Activated T-cell treated with anti-CD3 and anti-CD28 coated beads for 48 hours (primary cell): ENCODE measurements at regions not wholly inside any gene's neighbourhood (a gene's known extent, or its start where the extent isn't known, plus 50 kb on each side); places are given as distances from the start of the nearest gene placed in this dataset.
"Not testable (repeated sequence)": the region's sequence is repeated elsewhere in the genome, so short reads cannot be mapped to it uniquely, and the experiment has no call there.

Experiments used
- DNase-seq: peaks from one replicate; pipeline ENCODE4 v3.0.0-alpha.2; 2020; ENCODE audit warnings: low read depth

- DNase-seq: no peak
Measured at GRCh38 chr1:232131715-232132391, 498.1 kb downstream of the SIPA1L2 start.

GRCh38 chr1:232130815-232131480 is 499.0 kb downstream of the SIPA1L2 start:
- DNase-seq: no peak

GRCh38 chr1:232127190-232127589 is 500.6 kb downstream of the DISC1 start:
- DNase-seq: no peak

GRCh38 chr1:232123775-232124659 is 497.4 kb downstream of the DISC1 start:
- DNase-seq: no peak

GRCh38 chr1:232117903-232118302 is 491.3 kb downstream of the DISC1 start:
- not testable (repeated sequence) for DNase-seq

GRCh38 chr1:232114985-232115384 is 488.4 kb downstream of the DISC1 start:
- DNase-seq: no peak

- no peak for DNase-seq
Measured at GRCh38 chr1:232112076-232112475, 485.5 kb downstream of the DISC1 start.

- DNase-seq: no peak
Measured at GRCh38 chr1:232111611-232112010, 485.0 kb downstream of the DISC1 start.

GRCh38 chr1:232110281-232111090 is 483.9 kb downstream of the DISC1 start:
- DNase-seq: no peak

GRCh38 chr1:232109391-232109790 is 482.8 kb downstream of the DISC1 start:
- DNase-seq: no peak

- no peak for DNase-seq
Measured at GRCh38 chr1:232108598-232108997, 482.0 kb downstream of the DISC1 start.

GRCh38 chr1:232106415-232106814 is 479.8 kb downstream of the DISC1 start:
- no peak for DNase-seq

- DNase-seq: no peak
Measured at GRCh38 chr1:232105561-232105960, 479.0 kb downstream of the DISC1 start.

GRCh38 chr1:232101231-232101630 is 474.6 kb downstream of the DISC1 start:
- DNase-seq: no peak

GRCh38 chr1:232096751-232097150 is 470.2 kb downstream of the DISC1 start:
- no peak for DNase-seq
